MCF 10A (cell line): ENCODE measurements at regions not wholly inside any gene's neighbourhood (a gene's known extent, or its start where the extent isn't known, plus 50 kb on each side); places are given as distances from the start of the nearest gene placed in this dataset.
A peak's percentile ranks its signal among the peaks of the same experiment; 100 is the strongest.

Source experiments
- BruUV-seq: library from RNA; stranded (reverse); fragments of 400-500 nt; replicated peaks from 2 replicates; lab custom pipeline; 2021; lab: Mats Ljungman, UMichigan
- CTCF ChIA-PET: fragments of 300-600 bp; sonication (Branson Sonifier 250); formaldehyde crosslinking; extraction: SDS; loops from one replicate; lab custom pipeline; 2021; ENCODE audit warnings: antibody characterized with exemption, inconsistent platforms; lab: Yijun Ruan, JAX
- POLR2A ChIA-PET: fragments of 300-600, 350-650 bp; sonication (Branson Sonifier 250); formaldehyde crosslinking; extraction: SDS; loops from one replicate; lab custom pipeline; 2020; ENCODE audit warnings: antibody characterized with exemption, inconsistent platforms; lab: Yijun Ruan, JAX
- DNase-seq: peaks from one replicate; pipeline ENCODE4 v3.0.0-alpha.2; 2018; ENCODE audit not compliant: unreplicated experiment
- H3K27ac Mint-ChIP-seq: one replicate; pipeline ENCODE4 v1.8.0; 2022; ENCODE audit warnings: mild to moderate bottlenecking, low read depth, mixed read lengths; ENCODE audit not compliant: unreplicated experiment
- H3K27me3 Mint-ChIP-seq: one replicate; pipeline ENCODE4 v1.8.0; 2022; ENCODE audit warnings: mixed read lengths; ENCODE audit not compliant: insufficient read depth, unreplicated experiment
- H3K36me3 Mint-ChIP-seq: one replicate; pipeline ENCODE4 v1.8.0; 2022; ENCODE audit warnings: mild to moderate bottlenecking, moderate library complexity, mixed read lengths; ENCODE audit not compliant: insufficient read depth, unreplicated experiment
- H3K4me1 Mint-ChIP-seq: one replicate; pipeline ENCODE4 v1.8.0; 2022; ENCODE audit warnings: mixed read lengths; ENCODE audit not compliant: insufficient read depth, unreplicated experiment
- H3K4me3 Mint-ChIP-seq: one replicate; pipeline ENCODE4 v1.8.0; 2022; ENCODE audit warnings: mild to moderate bottlenecking, moderate library complexity, mixed read lengths; ENCODE audit not compliant: unreplicated experiment
- H3K9me3 Mint-ChIP-seq: one replicate; pipeline ENCODE4 v1.8.0; 2022; ENCODE audit warnings: mixed read lengths; ENCODE audit not compliant: unreplicated experiment
- intact Hi-C: fragments of 100-400 bp; cut with micrococcal nuclease; formaldehyde crosslinking; loops from 2 replicates; pipeline ENCODE4 v1.14.1; 2022
- TF ChIP-seq, protein P1 (sequence below): fragments of 200-600 bp; IDR thresholded peaks from one replicate; pipeline ENCODE4 v1.8.0; 2022; ENCODE audit warnings: antibody characterized with exemption, mild to moderate bottlenecking; ENCODE audit not compliant: unreplicated experiment

DNA sequence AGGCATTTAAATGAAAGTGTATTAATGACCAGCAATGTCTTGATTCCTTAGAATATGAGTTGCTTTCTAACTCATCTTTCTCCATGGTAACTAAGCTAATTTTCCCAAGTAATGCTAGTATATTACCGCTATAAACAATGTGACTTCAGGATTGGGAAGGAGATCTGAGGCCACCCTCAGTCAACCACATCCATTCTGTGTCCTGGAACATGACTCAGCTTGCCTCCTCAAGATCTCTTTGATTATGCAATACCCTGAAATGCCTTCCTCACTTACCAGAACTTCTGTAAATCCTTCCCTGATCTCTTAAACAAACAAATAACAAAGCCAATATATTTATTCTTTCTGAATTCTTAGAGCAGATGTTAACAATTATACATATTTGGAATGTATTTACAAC, 1495.5 kb downstream of the PCDH18 start:
- ChIA-PET CTCF (interaction anchor here (1.3 kb wide), 1 partner anchor 39 kb away, joined by 4 read pairs; no protein-coding TSS in a partner anchor), POLR2A (no interaction called here)
- TF ChIP-seq, protein P1, sequence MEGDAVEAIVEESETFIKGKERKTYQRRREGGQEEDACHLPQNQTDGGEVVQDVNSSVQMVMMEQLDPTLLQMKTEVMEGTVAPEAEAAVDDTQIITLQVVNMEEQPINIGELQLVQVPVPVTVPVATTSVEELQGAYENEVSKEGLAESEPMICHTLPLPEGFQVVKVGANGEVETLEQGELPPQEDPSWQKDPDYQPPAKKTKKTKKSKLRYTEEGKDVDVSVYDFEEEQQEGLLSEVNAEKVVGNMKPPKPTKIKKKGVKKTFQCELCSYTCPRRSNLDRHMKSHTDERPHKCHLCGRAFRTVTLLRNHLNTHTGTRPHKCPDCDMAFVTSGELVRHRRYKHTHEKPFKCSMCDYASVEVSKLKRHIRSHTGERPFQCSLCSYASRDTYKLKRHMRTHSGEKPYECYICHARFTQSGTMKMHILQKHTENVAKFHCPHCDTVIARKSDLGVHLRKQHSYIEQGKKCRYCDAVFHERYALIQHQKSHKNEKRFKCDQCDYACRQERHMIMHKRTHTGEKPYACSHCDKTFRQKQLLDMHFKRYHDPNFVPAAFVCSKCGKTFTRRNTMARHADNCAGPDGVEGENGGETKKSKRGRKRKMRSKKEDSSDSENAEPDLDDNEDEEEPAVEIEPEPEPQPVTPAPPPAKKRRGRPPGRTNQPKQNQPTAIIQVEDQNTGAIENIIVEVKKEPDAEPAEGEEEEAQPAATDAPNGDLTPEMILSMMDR = no peak
- Mint-ChIP-seq H3K4me3 (no peak overlapping the region), H3K36me3 (no peaks in the 10 kb centered on the region), H3K9me3 (no peaks in the 10 kb centered on the region), H3K27me3 (no peaks in the 10 kb centered on the region), H3K27ac (peak overlapping the region; percentile 50), H3K4me1 (peaks cover 6% of the 10 kb centered on the region)
- intact Hi-C loops = no loop called here
- DNase-seq = peak; percentile 74
- no TSS peak for BruUV-seq

DNA sequence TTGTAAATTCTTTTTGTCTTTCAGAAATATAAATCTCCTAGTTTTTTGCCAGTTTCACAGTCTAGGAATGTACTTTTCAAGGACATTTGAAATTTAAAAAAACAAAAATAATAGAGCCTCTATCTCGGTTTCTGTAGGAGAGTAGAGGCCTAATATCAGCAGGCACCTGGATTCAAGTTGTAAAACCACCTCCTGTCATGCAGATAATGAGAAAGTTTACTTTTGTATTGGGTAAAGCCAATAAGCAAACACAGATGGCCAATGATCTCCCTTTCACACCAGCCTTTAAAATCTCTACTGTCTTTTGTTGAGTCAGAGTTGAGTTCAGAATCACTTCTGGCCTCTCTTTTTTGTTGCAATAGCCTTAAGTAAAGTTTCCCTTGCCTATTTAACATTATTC, 1499.9 kb downstream of the PCDH18 start:
- TF ChIP-seq, protein P1 = no peak
- ChIA-PET CTCF (no interaction called here), POLR2A (no interaction called here)
- no peaks in the 10 kb centered on the region for H3K36me3 Mint-ChIP-seq
- intact Hi-C loops = no loop called here
- no peaks in the 10 kb centered on the region for H3K9me3 Mint-ChIP-seq
- peaks cover 6% of the 10 kb centered on the region for H3K4me1 Mint-ChIP-seq
- no TSS peak for BruUV-seq
- H3K4me3 Mint-ChIP-seq = no peak overlapping the region
- H3K27ac Mint-ChIP-seq = no peak overlapping the region
- no peaks in the 10 kb centered on the region for H3K27me3 Mint-ChIP-seq
- no peak for DNase-seq

DNA sequence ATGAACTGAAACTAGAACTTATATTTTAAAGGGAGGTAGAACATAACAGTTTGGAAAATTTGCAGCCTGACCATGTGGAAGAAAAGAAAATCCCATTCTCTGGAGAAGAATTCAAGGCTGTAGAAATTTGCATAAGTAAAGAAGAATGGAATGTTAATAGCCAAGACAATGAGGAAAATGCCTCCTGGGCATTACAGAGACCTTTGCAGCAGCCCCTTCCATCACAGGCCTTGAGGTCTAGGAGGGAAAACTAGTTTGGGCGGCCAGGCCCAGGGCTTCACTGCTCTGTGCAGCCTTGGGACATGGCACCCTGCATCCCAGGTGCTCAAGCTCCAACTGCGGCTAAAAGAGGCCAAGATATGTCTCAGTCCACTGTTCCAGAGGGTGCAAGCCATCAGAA, 1506.8 kb downstream of the PCDH18 start:
- DNase-seq = no peak
- Mint-ChIP-seq H3K4me1 (no peaks in the 10 kb centered on the region), H3K9me3 (peaks cover 16% of the 10 kb centered on the region), H3K27me3 (no peaks in the 10 kb centered on the region), H3K4me3 (no peak overlapping the region), H3K36me3 (no peaks in the 10 kb centered on the region), H3K27ac (no peak overlapping the region)
- BruUV-seq = no TSS peak
- CTCF ChIA-PET = no interaction called here
- intact Hi-C loops = no loop called here
- TF ChIP-seq, protein P1 = no peak
- POLR2A ChIA-PET = no interaction called here

DNA sequence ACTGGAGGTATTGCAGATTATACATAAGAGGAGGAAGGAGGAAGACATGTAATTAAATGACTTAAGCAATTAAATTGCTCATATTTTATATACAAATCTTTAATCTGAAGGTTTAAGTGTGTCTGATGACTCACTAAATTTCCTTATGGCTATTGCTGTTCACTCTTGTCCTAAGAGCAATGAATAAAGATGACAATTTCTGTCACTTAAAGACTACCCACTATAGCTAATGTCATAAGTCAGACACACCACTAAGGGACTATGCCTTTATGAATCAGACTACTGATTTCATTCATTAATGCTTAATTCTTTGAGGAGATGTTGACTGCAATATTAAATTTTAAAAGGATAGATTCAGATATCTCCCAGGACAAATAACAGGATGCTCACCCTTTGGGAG, 1514.7 kb downstream of the PCDH18 start:
- intact Hi-C loops = no loop called here
- H3K4me1 Mint-ChIP-seq = no peaks in the 10 kb centered on the region
- no TSS peak for BruUV-seq
- DNase-seq = no peak
- ChIA-PET CTCF (no interaction called here), POLR2A (no interaction called here)
- H3K4me3 Mint-ChIP-seq = no peak overlapping the region
- peaks cover 6% of the 10 kb centered on the region for H3K9me3 Mint-ChIP-seq
- no peak overlapping the region for H3K27ac Mint-ChIP-seq
- peaks cover 10% of the 10 kb centered on the region for H3K27me3 Mint-ChIP-seq
- TF ChIP-seq, protein P1 = no peak
- no peaks in the 10 kb centered on the region for H3K36me3 Mint-ChIP-seq
